GM18498 (cell line): ENCODE measurements at regions not wholly inside any gene's neighbourhood (a gene's known extent, or its start where the extent isn't known, plus 50 kb on each side); places are given as distances from the start of the nearest gene placed in this dataset.
"Not testable (repeated sequence)": the region's sequence is repeated elsewhere in the genome, so short reads cannot be mapped to it uniquely, and the experiment has no call there.

Source experiments
- ATAC-seq: cut with Tn5 transposase; IDR thresholded peaks from one replicate; pipeline ENCODE4 v1.9.1; 2021; ENCODE audit warnings: mild to moderate bottlenecking, moderate library complexity; ENCODE audit not compliant: unreplicated experiment

DNA sequence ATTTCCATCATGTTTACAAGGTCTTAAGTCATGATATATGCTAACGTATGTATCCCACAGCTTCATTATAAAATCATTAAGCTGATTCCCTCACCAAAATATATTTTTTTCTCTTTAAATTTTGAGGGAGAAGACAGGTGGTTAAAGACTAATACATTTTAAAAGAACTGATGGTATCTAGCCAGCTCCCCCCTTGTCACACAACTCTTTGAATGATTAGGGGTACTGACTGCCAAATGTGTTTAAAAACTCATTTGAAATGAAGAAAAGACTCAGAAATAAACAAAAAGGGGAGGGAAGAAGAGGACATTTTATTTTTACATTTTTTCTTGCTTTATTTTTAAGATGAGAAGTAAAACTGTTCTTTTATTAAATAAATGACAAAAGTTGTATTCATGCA is 805.3 kb downstream of the SATB2 start:
- no peak for ATAC-seq

DNA sequence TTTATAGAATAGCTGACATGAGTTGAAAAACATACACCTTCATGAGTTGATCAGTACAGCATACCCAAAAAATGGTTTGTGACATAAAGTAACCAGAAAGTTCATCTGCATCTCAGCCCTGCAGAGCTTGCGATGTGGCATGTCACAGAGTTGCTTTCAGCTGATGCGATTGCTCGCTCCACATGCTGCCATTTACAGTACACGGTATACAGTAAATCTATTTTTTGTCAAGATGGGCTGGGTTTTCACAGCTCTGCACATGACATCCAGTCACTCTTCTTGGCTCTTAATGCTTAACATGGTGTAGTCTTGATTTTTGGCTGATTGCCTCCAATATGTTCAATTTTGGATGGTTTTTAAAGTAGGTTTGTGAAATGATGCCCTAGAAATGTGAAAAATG is 811.9 kb downstream of the SATB2 start:
- ATAC-seq: no peak

DNA sequence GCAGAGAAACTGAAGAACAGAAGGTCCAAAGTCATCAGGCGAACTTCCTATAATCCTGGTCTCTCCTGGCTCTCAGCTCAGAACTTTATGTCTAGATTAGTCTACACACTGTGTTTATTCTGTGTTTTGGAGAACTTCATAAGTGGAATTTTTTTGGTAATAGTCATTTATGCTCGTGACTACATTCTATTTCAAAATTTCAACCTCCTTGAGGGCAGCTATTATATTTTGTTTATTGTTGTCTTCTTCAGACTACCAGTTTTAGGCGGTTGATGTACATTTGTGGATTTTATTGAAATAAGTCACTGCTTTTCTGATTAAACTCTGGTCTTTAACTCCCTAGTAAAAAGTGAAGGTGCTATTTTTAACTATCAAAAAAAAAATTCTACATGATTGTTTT is 816.6 kb downstream of the SATB2 start:
- no peak for ATAC-seq

DNA sequence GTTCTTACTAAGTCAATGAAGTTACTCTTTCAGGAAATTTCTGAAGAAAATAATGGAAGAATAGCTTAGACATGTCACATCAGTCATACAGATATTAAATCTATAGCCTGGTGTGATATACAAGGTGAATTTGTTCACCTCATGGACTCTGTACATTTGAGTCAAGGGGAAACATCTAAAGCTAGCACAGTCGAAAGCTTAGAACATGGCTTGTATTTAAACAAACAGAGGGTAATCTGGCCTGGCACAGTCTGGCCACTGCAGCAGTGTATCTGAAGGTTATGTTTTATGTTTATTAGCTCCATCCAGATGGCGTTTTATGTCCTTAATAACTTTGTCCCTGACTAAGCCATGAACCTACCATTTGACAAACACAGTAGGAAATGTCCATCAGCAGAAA is 817.3 kb downstream of the SATB2 start:
- no peak for ATAC-seq

DNA sequence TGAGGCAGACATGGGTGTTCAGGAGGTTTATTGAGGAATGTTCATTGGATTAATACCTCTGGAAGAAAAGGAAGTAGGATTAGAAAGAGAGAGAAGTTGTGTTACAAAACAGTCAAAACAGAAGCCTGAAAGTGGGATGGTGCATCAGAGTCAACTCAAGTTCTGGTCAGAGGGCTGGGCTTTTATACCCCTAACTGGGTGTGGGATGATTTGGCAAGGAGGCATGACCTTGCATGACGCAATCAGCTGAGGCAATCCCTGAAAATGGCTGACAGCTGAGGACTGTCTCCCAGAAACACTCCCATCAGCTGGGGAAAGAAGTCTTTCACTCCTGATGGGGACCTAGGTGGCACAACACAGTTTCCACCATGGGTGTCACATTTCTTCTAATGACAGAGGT is 818.2 kb downstream of the SATB2 start:
- no peak for ATAC-seq

DNA sequence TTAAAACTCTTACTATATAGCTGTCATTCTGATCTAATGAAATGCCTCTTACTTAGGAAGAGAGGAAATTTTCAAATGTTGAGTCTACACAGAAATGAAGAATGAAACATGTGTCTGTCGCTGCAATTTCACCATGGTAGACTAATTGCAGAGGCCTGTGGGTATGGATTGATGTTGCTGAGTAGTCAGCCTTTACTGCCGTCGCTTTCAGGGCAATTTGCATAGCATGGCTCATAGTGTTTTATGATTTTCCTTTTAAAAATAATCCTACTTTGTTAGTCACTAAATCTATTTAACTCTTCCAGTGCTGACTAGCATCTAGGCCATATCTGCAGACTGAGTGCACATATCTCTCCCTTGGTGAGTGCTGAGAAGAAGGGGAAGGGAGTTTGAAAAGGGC is 819.2 kb downstream of the SATB2 start:
- ATAC-seq: no peak

DNA sequence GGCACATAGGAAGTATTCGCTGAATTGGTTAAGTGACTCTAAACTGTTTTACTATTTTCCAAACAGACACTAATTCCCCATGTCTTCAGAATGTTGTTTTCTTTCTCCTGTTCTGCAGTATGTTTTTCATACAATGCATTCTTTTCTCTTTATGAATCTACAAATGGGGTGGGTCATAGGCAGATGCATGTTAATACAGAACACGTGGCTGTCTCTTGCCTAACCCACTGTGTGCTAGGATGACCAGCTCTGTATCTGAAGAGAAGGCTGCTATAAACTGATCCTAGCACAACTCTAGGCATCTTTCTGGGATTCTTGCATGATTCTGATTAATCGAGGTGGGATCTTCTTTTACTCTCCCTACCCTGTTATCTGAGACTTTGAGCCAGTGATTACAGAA is 826.0 kb downstream of the PLCL1 start:
- ATAC-seq: no peak

DNA sequence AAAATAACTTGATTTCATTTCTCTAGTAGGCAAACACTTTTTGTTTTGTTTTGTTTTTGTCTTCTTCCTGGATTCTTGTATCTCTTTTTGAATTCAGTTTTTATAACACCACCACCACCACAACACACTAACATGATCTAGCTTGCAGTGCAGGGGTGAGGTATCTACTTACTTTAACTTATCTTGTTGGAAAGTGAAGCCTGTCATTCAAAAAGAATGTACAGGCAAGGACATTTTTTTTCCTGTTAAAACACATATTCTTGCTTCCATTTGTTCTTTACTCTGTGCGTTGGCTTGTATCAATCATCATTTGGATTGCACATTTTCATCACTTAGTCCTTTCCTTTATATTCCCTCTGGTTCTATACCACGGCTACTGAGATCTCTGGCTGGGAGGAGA is 824.2 kb downstream of the PLCL1 start:
- no peak for ATAC-seq

DNA sequence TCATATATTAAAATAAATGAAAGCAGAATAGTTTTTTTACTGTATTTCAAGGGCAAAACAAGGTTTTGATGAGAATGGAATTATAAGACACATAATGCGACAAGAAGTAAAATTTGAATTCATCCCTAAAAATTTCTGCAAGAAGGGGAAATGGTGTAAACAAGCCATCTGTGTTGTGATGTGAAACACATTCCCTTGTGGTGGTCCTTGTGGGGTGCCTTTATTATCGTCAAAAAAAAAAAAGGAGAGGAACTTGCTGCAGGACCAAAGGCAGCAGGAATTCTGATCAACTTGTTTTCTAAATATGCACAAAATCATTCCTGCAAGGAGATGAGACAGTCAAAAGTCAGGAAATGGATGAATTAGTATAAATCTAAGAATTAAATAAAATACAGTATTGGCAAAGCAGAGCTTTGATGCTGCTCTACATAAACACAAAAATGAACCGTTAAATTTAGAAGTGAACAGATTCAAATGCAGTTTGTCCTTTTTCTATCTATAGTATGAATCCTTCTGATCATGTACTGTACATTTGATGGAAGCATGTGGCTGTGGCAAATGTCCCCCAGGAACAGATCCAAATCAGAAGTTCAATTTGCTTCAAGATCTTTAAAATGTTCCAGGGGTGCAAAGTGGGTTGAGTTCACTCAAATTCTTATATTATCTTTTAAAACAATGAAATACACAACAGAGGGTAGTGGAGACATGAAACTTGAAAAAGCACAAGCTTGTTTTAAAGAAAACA is 818.8 kb downstream of the PLCL1 start:
- ATAC-seq: no peak

DNA sequence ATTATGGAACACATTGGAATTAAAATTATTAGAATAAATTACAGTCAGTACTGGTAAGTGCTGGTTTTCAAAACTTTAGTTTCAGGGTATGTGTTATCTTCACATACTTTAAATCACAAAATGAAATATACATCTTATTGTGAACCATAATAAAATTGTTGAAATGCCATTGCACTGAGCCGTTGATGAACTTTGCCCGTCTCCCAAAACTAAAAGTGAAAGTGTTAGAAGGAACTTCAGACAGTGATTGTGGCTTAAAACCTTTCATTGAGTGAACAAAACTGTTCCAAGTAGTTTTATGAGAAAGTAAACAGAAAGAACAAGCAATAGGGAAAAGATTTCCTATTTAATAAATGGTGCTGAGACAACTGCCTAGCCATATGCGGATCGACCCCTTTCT is 811.6 kb downstream of the PLCL1 start:
- ATAC-seq: no peak

DNA sequence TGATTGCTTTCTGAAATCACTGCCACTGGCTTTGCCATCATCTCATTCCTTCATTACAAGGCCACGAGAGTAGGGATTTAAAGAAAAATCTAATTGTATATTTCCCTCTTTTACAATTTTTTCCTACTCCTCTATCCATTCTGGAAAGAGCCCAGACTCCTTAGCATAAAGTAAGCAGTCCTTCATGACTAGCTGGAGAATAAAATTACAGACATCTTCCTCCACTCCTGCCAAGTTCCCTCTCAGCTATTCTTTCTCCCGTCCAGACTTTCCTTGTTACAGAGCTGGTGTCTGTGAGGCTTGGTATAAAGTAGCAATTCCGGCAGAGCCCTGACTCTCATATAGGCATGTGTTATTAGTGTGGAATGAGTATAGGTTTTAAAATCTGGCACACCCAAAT is 806.8 kb downstream of the PLCL1 start:
- ATAC-seq: no peak

DNA sequence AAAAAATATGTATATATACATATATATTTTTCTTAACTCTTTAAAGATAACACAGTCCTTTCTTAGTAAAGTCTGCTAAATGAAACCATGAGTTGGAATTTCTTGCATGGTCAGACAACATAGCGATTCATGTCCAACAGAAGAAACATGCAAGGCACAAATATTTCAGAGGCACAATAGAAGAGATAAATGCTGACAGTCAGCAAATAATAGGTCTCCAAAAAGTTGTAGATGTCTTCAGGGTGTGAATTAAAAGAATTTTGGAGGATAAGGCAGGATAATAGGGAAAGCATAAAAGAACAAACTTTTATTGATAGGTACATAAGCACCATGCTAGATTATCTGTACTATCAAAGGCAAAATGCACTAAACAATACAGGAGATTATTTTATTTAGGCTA is 800.2 kb downstream of the PLCL1 start:
- ATAC-seq: no peak

DNA sequence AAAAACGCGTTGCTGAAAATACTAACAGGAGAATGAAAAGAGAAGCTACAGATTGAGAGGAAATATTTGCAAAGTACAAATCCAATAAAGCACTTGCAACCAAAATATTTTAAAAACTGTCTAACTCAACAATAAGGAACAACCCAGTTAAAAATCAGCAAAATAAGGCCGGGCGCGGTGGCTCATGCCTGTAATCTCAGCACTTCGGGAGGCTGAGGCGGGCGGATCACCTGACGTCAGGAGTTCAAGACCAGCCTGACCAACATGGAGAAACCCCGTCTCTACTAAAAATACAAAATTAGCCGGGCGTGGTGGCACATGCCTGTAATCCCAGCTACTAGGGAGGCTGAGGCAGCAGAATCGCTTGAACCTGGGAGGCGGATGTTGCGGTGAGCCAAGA is 798.6 kb downstream of the PLCL1 start:
- not testable (repeated sequence) for ATAC-seq

DNA sequence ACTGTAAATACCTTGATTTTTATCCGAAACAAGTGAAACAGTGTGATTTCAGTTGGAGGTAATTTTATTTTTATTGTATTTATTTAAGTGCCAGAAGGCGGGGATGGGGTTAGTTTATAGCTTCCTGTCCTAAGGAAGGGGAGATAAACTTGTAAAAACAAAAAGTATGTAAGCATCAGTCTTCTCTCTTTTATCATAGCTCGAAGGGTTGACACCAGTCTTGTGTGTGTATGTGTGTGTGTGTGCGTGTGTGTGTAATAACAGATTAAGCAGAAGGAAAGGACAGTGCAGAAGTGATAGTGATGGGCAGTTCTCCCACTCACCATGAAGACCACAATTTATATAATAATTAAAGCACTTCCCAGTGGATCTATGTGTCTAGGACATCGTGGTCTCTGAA is 793.3 kb downstream of the PLCL1 start:
- ATAC-seq: no peak

DNA sequence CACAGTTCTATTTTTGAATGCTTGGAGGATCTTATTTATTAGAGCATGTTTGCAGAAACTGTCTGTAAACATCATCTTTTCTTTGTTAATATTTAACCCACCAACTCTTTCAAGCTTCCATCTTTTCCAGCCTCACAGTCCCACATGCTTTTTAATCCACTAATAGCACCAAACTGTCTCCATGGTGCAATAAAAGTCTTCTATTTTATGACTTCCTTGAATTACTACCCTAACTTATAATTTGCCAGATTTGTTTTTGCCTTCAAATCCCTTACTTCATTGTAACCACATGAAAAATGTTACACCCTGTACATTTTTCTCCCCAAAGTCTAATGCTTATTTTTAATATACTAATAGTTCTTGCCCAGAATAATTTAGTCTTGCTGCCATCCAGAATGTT is 792.6 kb downstream of the PLCL1 start:
- ATAC-seq: no peak

DNA sequence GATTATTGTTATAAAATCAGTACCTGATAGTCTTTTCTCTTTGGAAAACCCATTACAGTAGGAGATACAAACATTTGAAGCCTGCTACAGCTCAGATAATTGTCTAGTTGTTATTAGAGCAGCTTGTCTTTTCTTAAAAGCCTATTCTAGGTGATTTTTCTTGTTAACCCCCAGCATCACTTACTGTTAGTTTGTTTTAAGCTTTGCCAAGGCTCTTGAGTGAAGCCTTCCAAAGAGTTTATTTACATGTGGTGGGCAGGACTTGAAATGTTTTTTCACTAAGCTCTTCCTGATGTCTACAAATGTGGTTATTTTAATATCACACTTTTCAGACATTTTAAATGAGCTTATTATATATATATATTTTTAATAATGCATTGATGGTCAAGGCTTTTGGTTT is 791.3 kb downstream of the PLCL1 start:
- ATAC-seq: no peak

DNA sequence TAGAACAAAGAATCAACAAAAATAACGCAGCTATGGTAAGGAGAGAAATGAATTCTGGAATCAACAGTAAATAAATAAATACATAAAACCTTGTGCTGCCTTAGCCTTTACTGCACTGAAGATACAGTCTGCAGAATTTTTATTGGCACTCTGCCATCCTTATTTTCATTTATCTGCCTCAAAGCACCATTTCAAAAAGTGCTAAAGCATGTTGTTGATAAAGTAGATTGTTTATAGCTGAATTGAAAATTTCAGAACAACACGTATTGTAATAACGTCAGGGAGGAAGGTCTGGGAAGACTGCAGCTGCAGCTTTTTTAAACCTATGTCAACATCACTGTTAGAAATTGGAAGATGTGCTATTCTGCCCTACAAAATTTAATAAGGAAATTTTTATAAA is 787.2 kb downstream of the PLCL1 start:
- ATAC-seq: no peak

DNA sequence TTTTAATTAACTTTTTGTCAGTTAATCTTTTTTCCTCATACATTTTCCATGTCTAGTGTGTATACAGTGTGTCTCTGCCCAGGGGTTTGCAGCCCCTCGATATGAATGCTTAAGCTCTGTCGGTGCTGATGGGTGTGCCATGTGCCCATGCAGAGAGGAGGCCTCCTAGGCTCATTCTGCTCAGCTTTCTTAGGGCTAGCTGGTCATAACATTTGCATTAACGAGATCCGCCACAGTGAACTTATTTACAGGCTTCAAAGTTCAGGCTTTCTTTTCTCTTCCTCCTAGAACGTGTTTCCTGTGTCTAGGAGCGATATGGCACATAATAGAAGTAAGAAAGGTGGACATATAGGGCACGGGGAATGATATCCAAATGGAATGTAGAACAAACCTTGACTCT is 783.3 kb downstream of the PLCL1 start:
- ATAC-seq: no peak

DNA sequence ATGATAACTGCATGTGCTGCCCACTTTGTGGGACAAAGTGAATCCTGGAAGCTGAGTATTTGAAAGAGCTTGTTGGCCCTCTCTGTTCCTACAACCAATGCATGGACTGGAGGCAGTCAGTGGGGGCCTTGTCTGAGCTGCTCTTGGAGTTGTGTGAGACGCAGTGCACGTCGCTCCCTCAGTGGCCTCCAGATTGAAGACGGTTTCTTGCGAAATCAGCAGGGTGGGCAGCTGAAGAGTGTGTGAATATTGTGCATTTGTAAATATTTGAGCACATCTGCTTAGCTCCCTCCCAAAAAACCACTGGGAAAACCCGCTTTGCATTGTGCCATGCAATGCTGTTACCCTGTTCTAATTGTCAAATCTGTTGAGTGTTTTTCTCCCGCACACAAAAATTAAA is 782.8 kb downstream of the PLCL1 start:
- ATAC-seq: no peak

DNA sequence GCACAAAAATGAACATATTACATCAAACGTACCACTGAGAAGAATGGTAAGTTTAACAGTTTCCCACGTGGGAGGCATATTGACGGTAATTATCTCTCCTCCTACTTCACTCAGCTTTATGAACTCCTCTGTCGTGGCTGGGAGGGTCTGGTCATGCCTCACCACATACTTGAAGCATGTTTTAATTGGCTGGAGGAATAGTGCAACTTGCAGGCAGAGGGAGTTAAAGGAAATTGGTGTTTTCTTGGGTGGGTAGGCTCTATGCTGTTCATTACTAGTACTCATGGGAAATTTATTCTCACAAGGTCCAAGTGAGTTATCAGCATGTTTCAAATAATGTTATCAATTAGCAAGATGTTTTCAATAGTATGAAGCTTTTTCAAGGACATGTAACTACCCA is 767.0 kb downstream of the PLCL1 start:
- ATAC-seq: no peak

DNA sequence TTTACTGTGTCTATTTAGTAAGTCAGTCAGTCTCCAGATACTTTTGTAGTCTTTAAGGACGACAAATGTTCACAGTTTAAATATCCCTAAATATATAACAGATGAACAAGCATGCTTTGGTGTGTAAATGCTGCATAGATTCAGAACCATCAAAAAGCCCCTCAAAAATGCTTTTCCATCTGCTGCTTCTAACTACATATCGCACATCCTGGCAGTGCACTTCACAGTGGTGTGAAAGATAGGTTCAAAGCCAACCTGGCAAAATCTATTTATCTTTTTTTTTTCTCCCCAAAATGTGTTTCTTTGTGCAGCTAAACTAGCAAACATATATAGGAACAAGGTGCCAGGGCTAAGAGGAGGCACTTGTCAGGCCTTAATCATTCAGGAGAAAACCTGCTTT is 753.8 kb downstream of the PLCL1 start:
- no peak for ATAC-seq

DNA sequence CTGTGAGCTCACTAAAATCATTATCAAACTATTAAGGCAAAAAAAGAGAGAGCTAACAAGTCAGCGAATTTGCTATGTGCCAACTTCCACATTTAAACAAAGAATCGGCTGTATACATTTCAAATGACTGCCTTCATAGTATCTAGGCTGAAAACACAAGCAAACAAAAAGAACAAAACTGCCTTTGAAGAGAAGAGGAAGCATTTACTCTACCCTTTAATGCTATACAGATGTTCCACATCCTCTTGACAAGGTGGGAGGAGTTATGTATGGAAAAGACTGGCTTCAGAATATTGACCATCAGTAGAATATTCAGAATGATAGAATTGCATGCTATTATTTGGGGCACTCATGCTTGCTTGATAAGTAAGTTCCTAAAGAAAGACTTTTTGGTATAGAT is 741.7 kb downstream of the PLCL1 start:
- no peak for ATAC-seq

DNA sequence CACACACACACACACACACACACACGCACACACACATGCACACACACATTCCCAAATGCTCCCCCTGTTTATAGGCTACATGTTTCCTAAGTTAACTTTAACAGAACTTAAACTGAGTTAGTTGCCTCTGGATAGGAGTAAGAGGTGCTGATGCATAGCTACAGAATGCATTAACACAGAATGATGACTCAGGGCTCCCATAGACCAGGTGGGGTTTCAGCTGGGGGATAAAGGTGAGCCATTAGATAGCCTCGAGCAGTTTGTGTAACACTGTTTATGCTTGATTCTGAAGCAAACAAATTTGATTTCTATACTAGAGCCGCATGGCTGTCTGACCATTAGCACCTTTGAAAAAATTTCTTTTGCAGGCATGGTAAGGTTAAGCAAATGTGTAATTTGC is 741.0 kb downstream of the PLCL1 start:
- ATAC-seq: no peak
